ENCODE measurements at regions not wholly inside any gene's neighbourhood (a gene's known extent, or its start where the extent isn't known, plus 50 kb on each side); places are given as distances from the start of the nearest gene placed in this dataset.

DNA sequence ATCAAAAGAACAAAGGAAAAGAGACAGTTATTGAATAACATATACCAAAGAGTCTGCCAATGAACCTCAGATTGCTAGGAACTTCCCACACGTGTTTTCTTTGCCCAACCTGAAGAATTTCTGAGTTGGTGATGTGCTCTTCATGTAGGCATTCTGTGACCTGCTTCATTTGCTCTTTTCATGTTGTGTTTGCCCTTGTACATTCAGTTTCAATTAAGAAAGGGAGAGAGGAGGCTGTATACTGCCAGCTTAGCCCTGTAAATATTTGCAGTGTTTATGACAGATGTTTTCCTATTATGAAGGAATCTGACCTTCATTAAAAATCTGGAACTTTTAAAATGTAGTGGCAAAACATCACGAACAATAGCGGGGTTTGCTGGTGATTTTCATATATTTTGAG lies 168.5 kb downstream of the GAS1 start:
- TF ChIP-seq, protein P1, sequence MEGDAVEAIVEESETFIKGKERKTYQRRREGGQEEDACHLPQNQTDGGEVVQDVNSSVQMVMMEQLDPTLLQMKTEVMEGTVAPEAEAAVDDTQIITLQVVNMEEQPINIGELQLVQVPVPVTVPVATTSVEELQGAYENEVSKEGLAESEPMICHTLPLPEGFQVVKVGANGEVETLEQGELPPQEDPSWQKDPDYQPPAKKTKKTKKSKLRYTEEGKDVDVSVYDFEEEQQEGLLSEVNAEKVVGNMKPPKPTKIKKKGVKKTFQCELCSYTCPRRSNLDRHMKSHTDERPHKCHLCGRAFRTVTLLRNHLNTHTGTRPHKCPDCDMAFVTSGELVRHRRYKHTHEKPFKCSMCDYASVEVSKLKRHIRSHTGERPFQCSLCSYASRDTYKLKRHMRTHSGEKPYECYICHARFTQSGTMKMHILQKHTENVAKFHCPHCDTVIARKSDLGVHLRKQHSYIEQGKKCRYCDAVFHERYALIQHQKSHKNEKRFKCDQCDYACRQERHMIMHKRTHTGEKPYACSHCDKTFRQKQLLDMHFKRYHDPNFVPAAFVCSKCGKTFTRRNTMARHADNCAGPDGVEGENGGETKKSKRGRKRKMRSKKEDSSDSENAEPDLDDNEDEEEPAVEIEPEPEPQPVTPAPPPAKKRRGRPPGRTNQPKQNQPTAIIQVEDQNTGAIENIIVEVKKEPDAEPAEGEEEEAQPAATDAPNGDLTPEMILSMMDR (IDR thresholded peaks at IDR 0.05) = no peak
- TF ChIP-seq EZH2 (IDR thresholded peaks at IDR 0.05; ENCODE audit: borderline replicate concordance, insufficient read depth, low read depth, low read length, poor library complexity, severe bottlenecking) = no peak
